ENCODE measurements at regions not wholly inside any gene's neighbourhood (a gene's known extent, or its start where the extent isn't known, plus 50 kb on each side); places are given as distances from the start of the nearest gene placed in this dataset.

DNA sequence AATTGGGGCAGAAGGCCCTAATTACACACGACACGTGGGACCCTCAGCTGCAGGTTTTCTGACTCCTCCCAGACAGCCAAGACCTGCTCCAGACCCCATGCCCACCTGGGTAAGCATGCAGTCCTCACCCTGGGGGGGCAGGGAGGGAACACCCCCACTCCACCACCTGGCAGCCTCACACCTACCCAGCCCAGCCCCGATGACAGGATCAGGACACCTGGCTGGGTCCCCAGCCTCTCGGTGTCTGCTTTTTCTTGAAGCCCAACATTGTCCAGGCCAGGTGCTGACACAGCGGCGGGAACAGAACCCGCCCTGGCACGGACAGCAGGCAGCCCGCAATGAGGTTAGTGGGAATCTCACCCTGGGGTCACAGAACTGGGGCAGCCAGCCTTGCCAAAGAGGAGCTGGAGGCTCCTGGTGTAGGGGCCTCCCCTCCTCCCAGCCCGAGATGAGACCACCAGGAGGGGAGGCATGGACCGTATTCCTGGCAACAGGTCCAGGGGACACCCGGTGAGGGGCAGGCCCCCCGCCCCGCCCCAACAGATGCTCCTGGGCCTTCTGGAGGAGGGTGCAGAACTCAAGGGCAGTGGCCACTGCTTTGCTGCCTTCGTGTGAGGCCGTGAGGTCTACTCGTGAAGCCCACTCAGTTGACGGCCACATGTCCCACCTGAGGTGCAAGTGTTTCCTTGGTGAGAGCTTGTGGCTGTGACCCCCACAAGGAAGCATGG lies 103.8 kb downstream of the DLL1 start:
- Histone ChIP-seq H3K9me3 (no peaks in the 10 kb centered on the region), H3K36me3 (no peaks in the 10 kb centered on the region), H3K27me3 (no peaks in the 10 kb centered on the region), H3K4me3 (no peak overlapping the region)
- DNase-seq, result no peak

- Histone ChIP-seq H3K4me3 (no peak overlapping the region), H3K36me3 (no peaks in the 10 kb centered on the region), H3K27me3 (no peaks in the 10 kb centered on the region), H3K9me3 (no peaks in the 10 kb centered on the region)
- no peak for DNase-seq
These were observed 104.6 kb downstream of the DLL1 start for GRCh38 chr6:170186006-170186935.

DNA sequence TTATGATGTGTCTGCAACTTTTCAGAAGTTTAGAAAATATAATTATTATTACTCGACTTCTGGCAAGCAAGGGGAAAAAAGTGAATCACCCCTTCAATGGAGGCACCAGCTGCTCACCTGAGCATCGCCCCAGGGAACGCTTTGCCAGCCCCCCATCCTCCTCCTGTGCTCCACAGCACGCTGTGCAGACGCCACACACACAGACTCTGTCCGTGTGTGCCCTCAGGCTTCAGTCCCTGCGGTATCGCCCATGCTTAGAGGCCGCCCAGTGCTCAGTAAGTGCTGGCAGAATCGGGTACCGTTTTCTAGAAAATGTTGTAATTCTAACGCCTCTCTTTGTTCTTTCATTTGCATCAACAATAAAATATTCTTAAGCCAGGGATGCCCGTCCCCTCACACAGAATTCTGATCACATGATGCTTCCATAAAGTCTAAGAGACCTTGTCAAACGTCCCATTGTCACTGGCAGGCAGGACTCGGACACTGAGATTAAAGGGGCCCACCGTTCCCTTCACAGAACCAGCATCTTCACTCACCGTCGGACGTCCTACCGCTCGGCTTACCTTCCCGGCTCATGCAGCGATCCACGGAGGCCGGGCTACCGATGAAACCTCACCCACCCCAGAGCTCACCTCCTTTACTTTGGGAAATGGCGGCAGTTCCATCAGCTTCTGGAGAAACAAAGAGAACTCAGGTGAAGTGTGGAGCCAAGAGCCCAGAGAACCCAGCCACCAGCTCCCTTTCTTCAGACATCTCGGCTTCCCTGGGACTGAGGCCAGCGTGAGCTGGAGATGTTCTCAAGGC lies 105.5 kb downstream of the DLL1 start:
- Histone ChIP-seq H3K36me3 (no peaks in the 10 kb centered on the region), H3K9me3 (no peaks in the 10 kb centered on the region), H3K4me3 (no peak overlapping the region), H3K27me3 (no peaks in the 10 kb centered on the region)
- no peak for DNase-seq

- Histone ChIP-seq H3K27me3 (no peaks in the 10 kb centered on the region), H3K9me3 (no peaks in the 10 kb centered on the region), H3K4me3 (no peak overlapping the region), H3K36me3 (no peaks in the 10 kb centered on the region)
- no peak for DNase-seq
These were observed 106.6 kb downstream of the DLL1 start for GRCh38 chr6:170184316-170184715.

DNA sequence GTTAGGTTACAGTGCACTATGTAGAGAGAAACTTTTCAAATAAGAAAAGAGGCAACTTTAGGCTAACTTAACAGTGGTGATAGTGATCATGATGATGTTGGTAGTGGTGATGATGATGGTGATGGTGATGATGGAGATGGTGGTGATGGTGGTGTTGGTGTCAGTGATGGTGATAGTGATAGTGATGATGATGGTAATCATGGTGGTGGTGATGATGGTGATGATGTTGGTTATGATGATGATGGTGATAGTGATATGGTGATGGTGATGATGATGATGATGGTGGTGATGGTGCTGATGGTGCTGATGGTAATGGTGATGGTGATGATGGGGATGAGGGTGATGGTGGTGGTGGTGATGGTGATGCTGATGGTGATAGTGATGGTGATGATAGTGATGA lies 107.4 kb downstream of the DLL1 start:
- DNase-seq, result no peak
- Histone ChIP-seq H3K9me3 (no peaks in the 10 kb centered on the region), H3K4me3 (no peak overlapping the region), H3K36me3 (no peaks in the 10 kb centered on the region), H3K27me3 (no peaks in the 10 kb centered on the region)

DNA sequence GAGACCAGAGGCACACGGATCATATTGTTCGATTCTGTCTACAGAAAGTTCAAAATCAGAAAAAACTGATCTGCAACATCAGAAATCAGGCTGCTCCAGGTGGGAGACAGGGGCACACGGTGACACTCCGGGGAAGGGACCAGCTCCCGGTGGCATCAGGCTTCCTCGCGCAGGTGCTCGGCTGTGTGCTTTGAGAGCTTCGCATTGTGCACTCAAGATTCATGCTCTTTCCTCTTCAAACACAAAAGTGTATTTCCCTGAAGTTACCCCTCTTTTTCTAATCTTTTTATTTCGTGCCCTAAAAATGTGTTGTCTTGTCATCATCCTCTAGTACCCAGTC lies 108.1 kb downstream of the DLL1 start:
- DNase-seq, result no peak
- Histone ChIP-seq H3K27me3 (no peaks in the 10 kb centered on the region), H3K9me3 (no peaks in the 10 kb centered on the region), H3K4me3 (no peak overlapping the region), H3K36me3 (no peaks in the 10 kb centered on the region)

GRCh38 chr6:170182093-170182780 lies 108.6 kb downstream of the DLL1 start:
- H3K36me3 ChIP-seq, result no peaks in the 10 kb centered on the region
- no peaks in the 10 kb centered on the region for H3K27me3 ChIP-seq
- no peaks in the 10 kb centered on the region for H3K9me3 ChIP-seq
- no peak for DNase-seq
- no peak overlapping the region for H3K4me3 ChIP-seq

- no peak for DNase-seq
- Histone ChIP-seq H3K9me3 (no peaks in the 10 kb centered on the region), H3K36me3 (no peaks in the 10 kb centered on the region), H3K27me3 (no peaks in the 10 kb centered on the region), H3K4me3 (no peak overlapping the region)
These were observed 109.6 kb downstream of the DLL1 start for GRCh38 chr6:170181338-170181690.

DNA sequence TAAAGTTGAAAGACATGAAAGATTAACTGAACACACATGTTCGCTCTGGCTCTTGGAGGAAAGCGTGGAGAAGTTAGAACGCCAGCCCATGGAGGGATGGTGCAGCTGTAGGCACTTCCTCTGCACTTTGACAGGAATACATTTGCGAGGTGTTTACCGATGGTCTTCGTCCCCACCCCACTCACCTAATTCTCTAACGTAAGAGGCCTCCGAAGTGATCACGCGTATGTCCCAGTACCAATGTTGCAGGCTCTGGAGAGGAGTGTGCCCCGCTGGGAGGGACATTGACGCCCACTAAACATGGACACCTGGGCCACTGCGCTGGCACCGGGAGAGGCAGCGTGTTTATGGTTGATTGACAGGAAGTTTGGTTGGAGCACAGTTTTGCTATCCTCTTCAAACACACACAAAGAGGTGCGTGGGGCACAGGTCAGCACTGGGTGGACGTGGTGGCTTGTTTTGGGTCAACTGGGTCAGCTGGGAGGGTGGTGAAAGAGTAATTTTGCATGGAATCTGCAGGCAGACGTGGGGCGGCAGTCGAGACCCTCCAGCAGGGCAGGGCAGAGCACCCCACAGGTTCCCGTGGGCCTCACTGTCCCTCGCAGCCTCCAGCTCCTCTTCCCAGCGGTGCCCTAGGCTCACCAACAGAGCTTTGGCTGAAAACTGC lies 110.1 kb downstream of the DLL1 start:
- no peaks in the 10 kb centered on the region for H3K9me3 ChIP-seq

DNA sequence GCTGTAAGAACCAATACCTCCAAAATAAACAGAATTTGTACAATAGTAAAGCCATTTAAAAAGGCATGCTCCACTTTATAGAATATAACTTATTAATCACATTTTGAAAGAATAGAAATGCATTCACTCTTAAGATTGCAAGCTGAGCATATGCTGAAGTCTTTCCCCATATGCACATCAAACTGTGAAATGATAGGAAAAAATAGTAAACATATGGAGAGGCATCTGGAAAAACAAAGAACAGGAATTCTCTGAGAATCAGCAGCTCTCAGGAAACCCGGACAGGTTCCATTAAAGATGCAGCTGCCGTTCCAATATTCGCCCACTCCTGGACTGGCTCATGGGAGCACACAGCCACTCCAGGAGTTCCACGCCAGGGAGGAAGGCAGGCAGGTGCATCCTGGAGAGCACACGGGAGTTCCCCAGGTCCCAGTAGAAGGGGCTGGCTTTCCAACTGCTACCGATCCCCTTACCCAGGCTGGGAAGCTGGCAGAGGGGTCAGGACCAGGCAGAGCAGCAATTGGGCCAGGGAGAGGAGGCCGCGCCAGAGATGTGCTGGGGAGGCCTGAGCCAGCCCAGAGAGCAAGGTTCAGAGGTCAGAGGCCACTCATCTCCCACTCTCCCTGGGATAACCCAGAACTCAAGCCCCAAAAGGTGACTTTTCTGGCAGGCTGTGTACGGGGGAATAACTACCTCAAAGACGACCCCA lies 111.1 kb downstream of the DLL1 start:
- H3K27me3 ChIP-seq, result no peaks in the 10 kb centered on the region
- no peak for DNase-seq

More for the DNA sequence above, 110.1 kb downstream of the DLL1 start:
- H3K27me3 ChIP-seq, result no peaks in the 10 kb centered on the region
- H3K4me3 ChIP-seq, result no peak overlapping the region
- H3K36me3 ChIP-seq, result no peaks in the 10 kb centered on the region
- no peak for DNase-seq

GRCh38 chr6:170178561-170179477 lies 112.1 kb downstream of the DLL1 start:
- Histone ChIP-seq H3K36me3 (no peaks in the 10 kb centered on the region), H3K9me3 (no peaks in the 10 kb centered on the region), H3K4me3 (no peak overlapping the region), H3K27me3 (no peaks in the 10 kb centered on the region)
- DNase-seq, result peak; percentile 90

More for the DNA sequence above, 111.1 kb downstream of the DLL1 start:
- H3K9me3 ChIP-seq, result no peaks in the 10 kb centered on the region
- H3K4me3 ChIP-seq, result no peak overlapping the region
- no peaks in the 10 kb centered on the region for H3K36me3 ChIP-seq

- Histone ChIP-seq H3K27me3 (no peaks in the 10 kb centered on the region), H3K9me3 (no peaks in the 10 kb centered on the region), H3K36me3 (no peaks in the 10 kb centered on the region), H3K4me3 (no peak overlapping the region)
- no peak for DNase-seq
These were observed 112.9 kb downstream of the DLL1 start for GRCh38 chr6:170177772-170178560.

DNA sequence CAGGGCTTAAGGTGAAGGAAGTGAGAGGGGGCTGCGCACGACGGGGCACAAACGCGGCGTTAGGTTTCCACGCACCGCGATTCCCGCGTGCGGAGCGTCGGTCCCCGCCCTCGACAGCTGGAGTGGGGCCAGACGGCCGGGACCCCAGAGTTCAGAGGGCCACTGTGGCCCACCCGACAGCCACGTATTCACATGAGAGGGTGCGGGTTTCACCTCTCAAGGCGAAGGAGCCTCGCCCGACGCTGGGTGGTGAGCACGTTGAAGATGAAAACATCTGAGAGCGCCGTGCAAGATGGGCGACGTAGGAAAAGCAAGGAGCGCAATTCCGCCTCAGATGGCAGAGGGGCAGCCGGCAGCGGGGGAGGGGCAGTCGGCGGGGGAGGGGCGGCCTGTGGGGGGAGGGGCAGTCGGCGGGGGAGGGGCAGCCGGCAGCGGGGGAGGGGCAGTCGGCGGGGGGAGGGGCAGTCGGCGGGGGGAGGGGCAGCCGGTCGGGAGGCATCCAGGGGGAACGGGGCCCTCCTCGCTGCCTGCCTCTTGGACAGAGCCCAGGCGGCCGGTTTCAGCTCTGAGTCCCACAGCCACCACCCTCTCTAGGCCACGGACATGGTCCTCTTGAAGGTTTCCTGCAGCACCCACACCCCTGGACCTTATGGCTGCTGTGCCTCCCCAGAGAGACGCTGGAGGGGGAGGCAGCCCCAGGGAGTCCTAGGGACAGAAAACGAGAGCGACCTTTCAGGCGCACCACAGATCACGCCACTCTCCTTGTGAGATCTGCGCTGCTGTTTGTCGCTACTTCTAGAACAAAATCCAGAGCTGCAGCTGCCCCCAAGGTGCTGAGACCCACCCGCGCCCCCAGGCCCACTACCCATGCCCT lies 113.7 kb downstream of the DLL1 start:
- Histone ChIP-seq H3K9me3 (no peaks in the 10 kb centered on the region), H3K36me3 (no peaks in the 10 kb centered on the region), H3K4me3 (peak overlapping the region; percentile 22), H3K27me3 (no peaks in the 10 kb centered on the region)
- DNase-seq, result no peak
